GM11168 (cell line): ENCODE measurements at regions not wholly inside any gene's neighbourhood (a gene's known extent, or its start where the extent isn't known, plus 50 kb on each side); places are given as distances from the start of the nearest gene placed in this dataset.

Experiments
- in situ Hi-C: fragments of 300-500 bp; cut with MboI; formaldehyde crosslinking; loops from one replicate; pipeline ENCODE4 v1.12.0; 2022; ENCODE audit warnings: low sequenced_read_pairs; ENCODE audit not compliant: unreplicated experiment

- in situ Hi-C loops: no loop called here
Observed at GRCh38 chr10:3451516-3452172, 279.1 kb upstream of the PITRM1 start.

- in situ Hi-C loops: no loop called here
Observed at GRCh38 chr10:3446221-3446620, 273.6 kb upstream of the PITRM1 start.

GRCh38 chr10:3445648-3446047 lies 273.1 kb upstream of the PITRM1 start:
- in situ Hi-C loops: no loop called here

GRCh38 chr10:3442451-3442990 lies 269.9 kb upstream of the PITRM1 start:
- in situ Hi-C loops: no loop called here

- in situ Hi-C loops: no loop called here
Observed at GRCh38 chr10:3439183-3439582, 266.6 kb upstream of the PITRM1 start.

- in situ Hi-C loops: no loop called here
Observed at GRCh38 chr10:3438606-3439005, 266.0 kb upstream of the PITRM1 start.

- in situ Hi-C loops: no loop called here
Observed at GRCh38 chr10:3435671-3436070, 263.1 kb upstream of the PITRM1 start.

GRCh38 chr10:3433988-3434387 lies 261.4 kb upstream of the PITRM1 start:
- in situ Hi-C loops: no loop called here

- in situ Hi-C loops: no loop called here
Observed at GRCh38 chr10:3433131-3433530, 260.5 kb upstream of the PITRM1 start.

GRCh38 chr10:3432081-3432825 lies 259.7 kb upstream of the PITRM1 start:
- in situ Hi-C loops: no loop called here

- in situ Hi-C loops: no loop called here
Observed at GRCh38 chr10:3430501-3430900, 257.9 kb upstream of the PITRM1 start.

- in situ Hi-C loops: no loop called here
Observed at GRCh38 chr10:3429676-3430075, 257.1 kb upstream of the PITRM1 start.

GRCh38 chr10:3428826-3429225 lies 256.2 kb upstream of the PITRM1 start:
- in situ Hi-C loops: no loop called here

- in situ Hi-C loops: no loop called here
Observed at GRCh38 chr10:3427950-3428354, 255.4 kb upstream of the PITRM1 start.

- in situ Hi-C loops: no loop called here
Observed at GRCh38 chr10:3427347-3427746, 254.8 kb upstream of the PITRM1 start.

GRCh38 chr10:3426190-3426845 lies 253.7 kb upstream of the PITRM1 start:
- in situ Hi-C loops: no loop called here

- in situ Hi-C loops: no loop called here
Observed at GRCh38 chr10:3425716-3426115, 253.1 kb upstream of the PITRM1 start.

- in situ Hi-C loops: no loop called here
Observed at GRCh38 chr10:3425261-3425660, 252.7 kb upstream of the PITRM1 start.

GRCh38 chr10:3424111-3424851 lies 251.7 kb upstream of the PITRM1 start:
- in situ Hi-C loops: no loop called here

- in situ Hi-C loops: no loop called here
Observed at GRCh38 chr10:3423384-3423783, 250.8 kb upstream of the PITRM1 start.
